ENCODE measurements at regions not wholly inside any gene's neighbourhood (a gene's known extent, or its start where the extent isn't known, plus 50 kb on each side); places are given as distances from the start of the nearest gene placed in this dataset.
"Not testable (repeated sequence)": the region's sequence is repeated elsewhere in the genome, so short reads cannot be mapped to it uniquely, and the experiment has no call there.

DNA sequence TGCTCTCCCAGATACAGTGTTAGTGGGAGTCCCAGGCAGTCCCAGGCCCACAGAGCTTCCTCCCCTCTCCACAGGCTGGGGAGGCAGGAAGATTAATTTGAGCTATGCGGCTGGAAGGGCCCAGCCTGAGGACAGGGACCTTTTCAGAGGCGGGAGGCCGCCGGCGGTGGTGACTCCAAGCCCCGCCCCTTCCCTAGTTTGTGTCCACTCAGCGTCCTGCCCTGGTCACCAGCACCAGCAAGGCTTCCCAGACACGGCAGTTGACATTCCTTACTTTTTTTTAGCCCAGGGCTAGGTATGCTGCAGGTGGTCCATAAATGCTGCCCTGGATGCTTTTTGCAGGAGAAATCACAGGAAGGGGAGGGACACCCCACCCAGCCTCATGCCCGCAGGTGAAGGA, 67.7 kb upstream of the LRPAP1 start:
- Histone ChIP-seq H3K27ac (no peak overlapping the region), H3K9me3 (no peaks in the 10 kb centered on the region), H3K4me3 (no peak overlapping the region), H3K4me1 (no peaks in the 10 kb centered on the region), H3K27me3 (no peaks in the 10 kb centered on the region), H3K36me3 (no peaks in the 10 kb centered on the region)
- no peak for DNase-seq (ENCODE audit: low spot score)
- TF ChIP-seq, protein P1, sequence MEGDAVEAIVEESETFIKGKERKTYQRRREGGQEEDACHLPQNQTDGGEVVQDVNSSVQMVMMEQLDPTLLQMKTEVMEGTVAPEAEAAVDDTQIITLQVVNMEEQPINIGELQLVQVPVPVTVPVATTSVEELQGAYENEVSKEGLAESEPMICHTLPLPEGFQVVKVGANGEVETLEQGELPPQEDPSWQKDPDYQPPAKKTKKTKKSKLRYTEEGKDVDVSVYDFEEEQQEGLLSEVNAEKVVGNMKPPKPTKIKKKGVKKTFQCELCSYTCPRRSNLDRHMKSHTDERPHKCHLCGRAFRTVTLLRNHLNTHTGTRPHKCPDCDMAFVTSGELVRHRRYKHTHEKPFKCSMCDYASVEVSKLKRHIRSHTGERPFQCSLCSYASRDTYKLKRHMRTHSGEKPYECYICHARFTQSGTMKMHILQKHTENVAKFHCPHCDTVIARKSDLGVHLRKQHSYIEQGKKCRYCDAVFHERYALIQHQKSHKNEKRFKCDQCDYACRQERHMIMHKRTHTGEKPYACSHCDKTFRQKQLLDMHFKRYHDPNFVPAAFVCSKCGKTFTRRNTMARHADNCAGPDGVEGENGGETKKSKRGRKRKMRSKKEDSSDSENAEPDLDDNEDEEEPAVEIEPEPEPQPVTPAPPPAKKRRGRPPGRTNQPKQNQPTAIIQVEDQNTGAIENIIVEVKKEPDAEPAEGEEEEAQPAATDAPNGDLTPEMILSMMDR (IDR thresholded peaks at IDR 0.05), result no peak

- DNase-seq (ENCODE audit: low spot score), result no peak
- TF ChIP-seq, protein P1 (IDR thresholded peaks at IDR 0.05), result no peak
- no peaks in the 10 kb centered on the region for H3K4me1 ChIP-seq
- no peak overlapping the region for H3K27ac ChIP-seq
- no peaks in the 10 kb centered on the region for H3K36me3 ChIP-seq
- H3K4me3 ChIP-seq, result no peak overlapping the region
- no peaks in the 10 kb centered on the region for H3K9me3 ChIP-seq
- no peaks in the 10 kb centered on the region for H3K27me3 ChIP-seq
These were observed 66.5 kb upstream of the LRPAP1 start for GRCh38 chr4:3598695-3599227.

- not testable (repeated sequence) for H3K9me3 ChIP-seq; DNase-seq (ENCODE audit: low spot score); H3K36me3 ChIP-seq; H3K4me1 ChIP-seq; H3K27ac ChIP-seq; H3K27me3 ChIP-seq; H3K4me3 ChIP-seq
These were observed 65.8 kb upstream of the LRPAP1 start for GRCh38 chr4:3597896-3598505.

GRCh38 chr4:3596957-3597733, 64.9 kb upstream of the LRPAP1 start:
- H3K9me3 ChIP-seq; H3K4me1 ChIP-seq; H3K27me3 ChIP-seq; H3K27ac ChIP-seq; DNase-seq (ENCODE audit: low spot score); H3K4me3 ChIP-seq; H3K36me3 ChIP-seq: not testable (repeated sequence)

GRCh38 chr4:3595627-3596291, 63.5 kb upstream of the LRPAP1 start:
- not testable (repeated sequence) for H3K27me3 ChIP-seq; H3K4me1 ChIP-seq; DNase-seq (ENCODE audit: low spot score); H3K36me3 ChIP-seq; H3K27ac ChIP-seq; H3K9me3 ChIP-seq; H3K4me3 ChIP-seq

DNA sequence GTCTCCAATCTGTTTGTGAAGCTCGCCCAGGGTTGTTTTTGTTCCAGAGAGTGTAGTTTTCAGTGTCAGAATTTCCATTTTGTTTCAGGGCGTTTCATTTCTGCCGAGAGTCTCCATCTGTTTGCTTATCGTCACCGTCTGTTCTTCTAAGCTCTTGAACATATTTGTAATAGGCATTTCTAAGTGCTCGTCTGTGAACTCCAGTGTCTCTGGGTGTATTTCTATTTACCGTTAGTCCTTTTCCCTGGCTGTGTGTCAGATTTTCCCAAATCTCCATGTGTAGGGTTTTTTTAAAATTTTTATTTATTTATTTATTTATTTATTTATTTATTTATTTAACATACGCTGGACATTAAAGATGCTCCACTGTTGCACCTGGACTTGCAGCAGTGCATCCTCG, 62.5 kb upstream of the LRPAP1 start:
- DNase-seq (ENCODE audit: low spot score); H3K4me1 ChIP-seq; H3K9me3 ChIP-seq; H3K4me3 ChIP-seq; H3K36me3 ChIP-seq; H3K27ac ChIP-seq; H3K27me3 ChIP-seq: not testable (repeated sequence)

GRCh38 chr4:3589946-3590924, 58.0 kb upstream of the LRPAP1 start:
- not testable (repeated sequence) for DNase-seq (ENCODE audit: low spot score); H3K27me3 ChIP-seq; H3K4me1 ChIP-seq; H3K9me3 ChIP-seq; H3K27ac ChIP-seq; H3K4me3 ChIP-seq; H3K36me3 ChIP-seq

- H3K36me3 ChIP-seq; H3K27me3 ChIP-seq; H3K4me3 ChIP-seq; H3K4me1 ChIP-seq; H3K27ac ChIP-seq; DNase-seq (ENCODE audit: low spot score); H3K9me3 ChIP-seq: not testable (repeated sequence)
These were observed 57.2 kb upstream of the LRPAP1 start for GRCh38 chr4:3589379-3589778.

DNA sequence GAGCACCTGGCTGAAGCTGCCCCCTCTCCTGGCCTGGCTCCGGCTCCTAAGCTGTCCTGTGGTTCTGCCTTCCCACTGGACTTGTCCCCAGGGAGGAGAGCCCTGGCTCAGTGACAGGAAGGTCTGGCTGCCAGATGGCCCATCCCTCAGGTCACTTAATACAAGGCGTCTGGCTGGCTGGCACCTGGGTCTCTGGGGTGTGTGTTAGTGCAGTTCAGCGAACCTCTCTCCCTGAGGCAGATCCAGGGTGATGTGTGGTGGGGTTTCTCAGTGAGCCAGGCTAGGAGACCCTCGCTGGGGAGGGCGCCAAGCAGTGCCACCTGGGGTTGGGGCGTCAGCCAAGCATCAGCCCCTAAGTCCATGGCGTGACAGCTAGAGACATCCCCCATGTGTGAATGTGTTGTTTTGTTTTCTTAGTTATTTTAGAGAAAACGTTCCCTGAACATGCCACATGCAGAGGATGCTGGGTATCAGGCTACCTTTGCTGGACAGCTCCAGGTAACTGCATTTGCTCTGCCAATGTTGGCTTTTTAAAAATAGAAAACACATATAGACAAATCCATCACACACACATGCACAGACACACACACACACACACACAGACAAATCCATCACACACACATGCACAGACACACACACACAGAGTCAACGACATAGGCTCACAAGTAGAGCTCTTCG, 56.4 kb upstream of the LRPAP1 start:
- DNase-seq (ENCODE audit: low spot score); H3K27ac ChIP-seq; H3K9me3 ChIP-seq; H3K4me1 ChIP-seq; H3K4me3 ChIP-seq; H3K36me3 ChIP-seq; H3K27me3 ChIP-seq: not testable (repeated sequence)

DNA sequence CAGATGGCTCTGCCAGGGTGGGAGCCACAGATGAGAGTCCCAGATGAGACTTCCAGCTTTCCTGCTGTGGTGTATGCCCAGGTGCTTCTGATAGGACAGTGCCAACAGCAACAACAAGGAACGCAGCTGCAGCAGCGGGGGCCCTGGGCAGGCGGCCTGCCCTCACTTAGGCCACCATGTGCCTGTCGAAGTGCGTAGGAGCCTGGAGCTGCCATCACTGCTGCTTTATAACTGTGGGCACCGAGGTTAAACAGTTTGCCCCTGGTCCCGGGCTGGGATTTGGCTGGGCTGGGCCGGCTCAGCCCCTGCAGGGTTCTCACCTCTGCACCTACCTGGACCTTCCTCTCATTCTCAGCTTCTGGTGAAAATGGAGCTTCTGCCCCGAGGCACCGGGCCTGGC, 54.4 kb upstream of the LRPAP1 start:
- not testable (repeated sequence) for H3K4me1 ChIP-seq; H3K36me3 ChIP-seq; H3K4me3 ChIP-seq; H3K27me3 ChIP-seq; DNase-seq (ENCODE audit: low spot score); H3K9me3 ChIP-seq; H3K27ac ChIP-seq

DNA sequence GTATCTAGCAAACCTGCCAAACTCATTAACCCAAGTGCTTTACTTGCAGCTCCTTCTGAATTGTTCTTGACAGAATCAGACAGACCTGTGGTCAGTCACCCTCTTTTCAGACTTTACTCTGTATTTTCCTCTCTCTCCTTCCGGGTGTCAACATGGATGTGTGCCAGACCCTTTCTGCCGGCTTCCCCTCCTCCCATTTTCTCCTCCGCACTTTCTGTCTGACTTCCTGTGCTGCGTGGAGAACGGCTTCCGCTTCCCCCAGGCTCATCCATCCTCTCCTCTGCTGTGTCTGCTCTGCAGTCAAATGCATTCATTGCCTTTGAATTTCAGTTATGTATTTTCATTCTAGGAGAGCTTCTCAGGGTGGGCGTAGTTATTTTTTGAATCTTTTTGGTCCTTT, 53.3 kb upstream of the LRPAP1 start:
- not testable (repeated sequence) for H3K27ac ChIP-seq; H3K27me3 ChIP-seq; DNase-seq (ENCODE audit: low spot score); H3K4me3 ChIP-seq; H3K36me3 ChIP-seq; H3K4me1 ChIP-seq; H3K9me3 ChIP-seq
